PC-9 (cell line): ENCODE measurements at regions not wholly inside any gene's neighbourhood (a gene's known extent, or its start where the extent isn't known, plus 50 kb on each side); places are given as distances from the start of the nearest gene placed in this dataset.

Experiments used
- CTCF ChIP-seq: fragments of 200-600 bp; sonication (generic); conservative IDR thresholded peaks from 2 replicates; pipeline ENCODE4 v1.6.1; 2017; ENCODE audit warnings: mixed run types, antibody characterized with exemption, mild to moderate bottlenecking, moderate library complexity
- EZH2 ChIP-seq: fragments of 200-600 bp; sonication (generic); IDR thresholded peaks from 2 replicates; pipeline ENCODE4 v1.8.0; 2017; ENCODE audit warnings: antibody characterized with exemption, low read depth

- TF ChIP-seq CTCF = no peak
- TF ChIP-seq EZH2 = no peak
These were observed 122.9 kb upstream of the PTPRG start for GRCh38 chr3:61438253-61439121.
